Bronchial epithelial cell (primary cell): ENCODE measurements at regions not wholly inside any gene's neighbourhood (a gene's known extent, or its start where the extent isn't known, plus 50 kb on each side); places are given as distances from the start of the nearest gene placed in this dataset.

Source experiments
- DNase-seq: peaks from one replicate; pipeline ENCODE4 v3.0.0-alpha.2; 2010; ENCODE audit warnings: low read depth
- FAIRE-seq: peaks from 2 replicates; lab custom pipeline; 2011; peaks lifted over from hg19 to GRCh38; lab: Jason Lieb, UNC
- H3K27me3 ChIP-seq: 2 replicates; pipeline ENCODE4 v1.5.1; 2011; ENCODE audit warnings: low read length; ENCODE audit not compliant: control insufficient read depth, insufficient read depth
- H3K36me3 ChIP-seq: 2 replicates; pipeline ENCODE4 v1.5.1; 2011; ENCODE audit warnings: low read length; ENCODE audit not compliant: control insufficient read depth, insufficient read depth
- H3K4me3 ChIP-seq: 2 replicates; pipeline ENCODE4 v1.5.1; 2011; ENCODE audit warnings: mild to moderate bottlenecking, low read depth, low read length, control low read depth
- TF ChIP-seq, protein P1 (sequence below): IDR thresholded peaks from 2 replicates; pipeline ENCODE4 v1.5.1; 2011; ENCODE audit warnings: mild to moderate bottlenecking, moderate library complexity, low read length, control low read depth, inconsistent platforms; ENCODE audit not compliant: insufficient read depth, severe bottlenecking

DNA sequence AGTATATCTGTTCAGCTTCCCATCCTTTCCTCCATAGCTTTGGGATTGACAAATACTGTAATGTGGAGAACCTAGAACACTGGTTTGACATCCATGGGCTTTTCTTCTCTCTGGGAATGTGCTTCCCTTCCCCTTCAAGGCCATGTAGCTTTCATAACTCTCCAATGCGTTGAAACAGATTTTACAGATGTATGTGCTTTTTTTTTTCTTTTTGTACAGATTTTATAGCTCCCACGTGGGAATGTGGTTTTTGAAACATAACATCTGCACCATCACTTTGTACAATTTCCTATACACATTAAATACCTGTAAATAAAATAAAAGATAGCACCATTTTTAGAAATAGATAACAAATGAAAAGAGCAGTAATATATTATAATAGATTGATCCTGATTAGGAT lies 138.5 kb upstream of the TMPRSS15 start:
- TF ChIP-seq, protein P1, sequence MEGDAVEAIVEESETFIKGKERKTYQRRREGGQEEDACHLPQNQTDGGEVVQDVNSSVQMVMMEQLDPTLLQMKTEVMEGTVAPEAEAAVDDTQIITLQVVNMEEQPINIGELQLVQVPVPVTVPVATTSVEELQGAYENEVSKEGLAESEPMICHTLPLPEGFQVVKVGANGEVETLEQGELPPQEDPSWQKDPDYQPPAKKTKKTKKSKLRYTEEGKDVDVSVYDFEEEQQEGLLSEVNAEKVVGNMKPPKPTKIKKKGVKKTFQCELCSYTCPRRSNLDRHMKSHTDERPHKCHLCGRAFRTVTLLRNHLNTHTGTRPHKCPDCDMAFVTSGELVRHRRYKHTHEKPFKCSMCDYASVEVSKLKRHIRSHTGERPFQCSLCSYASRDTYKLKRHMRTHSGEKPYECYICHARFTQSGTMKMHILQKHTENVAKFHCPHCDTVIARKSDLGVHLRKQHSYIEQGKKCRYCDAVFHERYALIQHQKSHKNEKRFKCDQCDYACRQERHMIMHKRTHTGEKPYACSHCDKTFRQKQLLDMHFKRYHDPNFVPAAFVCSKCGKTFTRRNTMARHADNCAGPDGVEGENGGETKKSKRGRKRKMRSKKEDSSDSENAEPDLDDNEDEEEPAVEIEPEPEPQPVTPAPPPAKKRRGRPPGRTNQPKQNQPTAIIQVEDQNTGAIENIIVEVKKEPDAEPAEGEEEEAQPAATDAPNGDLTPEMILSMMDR, result no peak
- no peak overlapping the region for H3K4me3 ChIP-seq
- no peaks in the 10 kb centered on the region for H3K27me3 ChIP-seq
- FAIRE-seq (no peak), DNase-seq (no peak)
- no peaks in the 10 kb centered on the region for H3K36me3 ChIP-seq

DNA sequence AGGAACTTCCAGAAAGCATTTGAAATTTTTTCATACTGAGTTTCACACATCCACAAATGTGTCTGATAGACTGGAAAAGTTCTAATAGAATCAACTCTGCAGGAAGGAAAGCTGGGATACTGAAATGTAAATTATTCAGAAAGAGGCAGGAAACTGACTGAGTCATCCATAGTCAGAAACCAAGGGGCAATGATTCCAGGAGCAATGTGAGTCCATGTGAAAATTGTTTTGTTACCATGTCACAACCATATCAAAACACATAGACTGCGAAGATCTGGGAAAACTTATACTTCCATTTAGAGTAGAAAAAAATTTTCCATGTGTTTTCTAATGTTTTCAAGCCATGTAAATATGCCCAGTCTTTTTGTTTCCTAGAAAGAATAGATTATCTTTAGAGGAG lies 142.3 kb upstream of the TMPRSS15 start:
- DNase-seq (no peak), FAIRE-seq (no peak)

DNA sequence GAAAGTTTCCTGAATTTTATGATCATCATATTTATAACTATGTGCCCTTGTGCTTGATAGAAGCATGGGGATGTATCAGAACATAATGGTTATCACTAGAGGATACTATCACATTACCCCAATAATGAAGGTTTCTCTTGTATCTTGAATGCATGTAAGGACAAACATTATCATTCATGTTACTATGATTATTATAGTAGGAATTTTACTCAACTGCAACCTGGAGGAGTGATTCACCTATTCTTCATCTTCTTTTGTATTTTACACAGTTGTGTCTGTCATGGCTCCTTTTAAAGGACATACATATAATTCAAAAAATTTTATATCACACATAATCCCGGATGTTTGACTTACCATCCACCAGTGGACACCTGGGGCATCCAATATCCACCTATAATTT lies 143.8 kb upstream of the TMPRSS15 start:
- TF ChIP-seq, protein P1, result no peak
- Histone ChIP-seq H3K36me3 (no peaks in the 10 kb centered on the region), H3K27me3 (no peaks in the 10 kb centered on the region), H3K4me3 (no peak overlapping the region)
- DNase-seq (no peak), FAIRE-seq (no peak)

More for the DNA sequence above, 142.3 kb upstream of the TMPRSS15 start:
- H3K27me3 ChIP-seq, result no peaks in the 10 kb centered on the region
- TF ChIP-seq, protein P1, result no peak
- no peak overlapping the region for H3K4me3 ChIP-seq
- no peaks in the 10 kb centered on the region for H3K36me3 ChIP-seq

DNA sequence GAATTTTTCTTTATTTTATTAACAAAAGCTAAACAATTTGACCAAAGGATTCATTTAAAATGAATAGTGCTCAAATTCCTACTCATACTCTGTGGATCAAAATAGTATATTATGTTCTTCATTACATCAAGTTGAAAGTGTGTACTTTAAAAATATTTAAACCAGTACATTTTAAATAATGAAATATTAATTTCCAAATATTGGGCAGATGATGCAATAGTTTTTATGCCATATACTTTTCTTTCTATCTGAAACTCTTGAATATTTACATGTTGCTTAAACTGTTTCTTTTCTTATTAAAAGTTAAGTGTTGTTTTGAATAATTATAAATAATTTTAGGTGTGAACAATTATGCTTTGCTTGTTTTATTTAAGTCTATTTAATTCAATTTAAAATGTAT lies 144.7 kb upstream of the TMPRSS15 start:
- TF ChIP-seq, protein P1, result no peak
- FAIRE-seq (no peak), DNase-seq (no peak)
- H3K36me3 ChIP-seq, result no peaks in the 10 kb centered on the region
- H3K4me3 ChIP-seq, result no peak overlapping the region
- no peaks in the 10 kb centered on the region for H3K27me3 ChIP-seq

DNA sequence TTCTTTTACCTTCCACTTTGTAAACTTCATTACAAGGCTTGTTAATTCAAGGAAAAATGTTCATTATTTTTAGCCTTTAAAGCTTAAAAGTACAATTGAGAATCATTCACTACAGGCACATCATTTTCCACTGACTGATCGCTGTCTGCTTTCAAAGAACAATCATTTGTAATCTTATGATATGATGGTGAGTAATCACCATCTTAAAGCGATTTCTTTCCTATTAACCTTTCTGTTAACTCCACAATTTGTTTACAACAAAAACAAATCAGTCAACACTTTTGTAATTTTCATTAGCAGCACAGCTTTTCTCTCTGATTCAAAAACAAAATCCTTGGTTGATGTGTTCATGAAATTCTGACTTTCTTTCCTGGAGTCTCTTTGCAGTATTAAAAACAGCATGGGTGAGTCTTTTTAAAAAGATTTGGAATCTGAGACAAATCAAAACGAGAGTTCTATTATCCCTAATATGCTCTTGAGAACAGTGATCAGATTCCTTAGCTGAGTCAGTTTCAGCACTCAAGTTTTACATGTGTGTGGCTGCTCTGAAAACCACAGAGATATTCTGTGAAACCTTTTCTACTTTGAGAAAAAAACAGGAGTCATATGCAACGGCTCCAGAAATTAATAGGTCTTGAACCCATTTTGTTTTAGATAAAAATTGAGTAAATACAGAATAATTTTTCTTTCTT lies 145.8 kb upstream of the TMPRSS15 start:
- TF ChIP-seq, protein P1, result no peak
- no peak for DNase-seq
- Histone ChIP-seq H3K27me3 (no peaks in the 10 kb centered on the region), H3K36me3 (no peaks in the 10 kb centered on the region), H3K4me3 (no peak overlapping the region)
- no peak for FAIRE-seq

DNA sequence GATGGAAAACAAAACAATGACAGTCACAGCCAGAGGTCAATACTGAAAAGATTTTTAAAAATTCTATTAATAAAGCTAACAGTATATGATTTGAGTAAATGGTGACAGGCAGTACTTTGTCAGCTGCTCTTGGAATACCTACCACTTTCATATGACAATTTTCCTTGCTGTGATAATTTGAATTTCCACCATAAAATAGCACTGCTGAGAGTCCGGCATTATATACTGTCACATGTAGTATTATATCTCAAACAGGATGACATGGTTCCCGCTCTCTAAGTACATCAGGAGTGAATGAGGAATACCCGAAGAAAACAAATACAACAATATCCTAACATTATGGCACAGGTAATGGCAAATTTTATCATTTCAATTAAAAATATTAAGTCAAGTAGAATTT lies 146.8 kb upstream of the TMPRSS15 start:
- FAIRE-seq (no peak), DNase-seq (no peak)
- TF ChIP-seq, protein P1, result no peak
- Histone ChIP-seq H3K27me3 (no peaks in the 10 kb centered on the region), H3K36me3 (no peaks in the 10 kb centered on the region), H3K4me3 (no peak overlapping the region)
